ENCODE measurements at regions not wholly inside any gene's neighbourhood (a gene's known extent, or its start where the extent isn't known, plus 50 kb on each side); places are given as distances from the start of the nearest gene placed in this dataset.

DNA sequence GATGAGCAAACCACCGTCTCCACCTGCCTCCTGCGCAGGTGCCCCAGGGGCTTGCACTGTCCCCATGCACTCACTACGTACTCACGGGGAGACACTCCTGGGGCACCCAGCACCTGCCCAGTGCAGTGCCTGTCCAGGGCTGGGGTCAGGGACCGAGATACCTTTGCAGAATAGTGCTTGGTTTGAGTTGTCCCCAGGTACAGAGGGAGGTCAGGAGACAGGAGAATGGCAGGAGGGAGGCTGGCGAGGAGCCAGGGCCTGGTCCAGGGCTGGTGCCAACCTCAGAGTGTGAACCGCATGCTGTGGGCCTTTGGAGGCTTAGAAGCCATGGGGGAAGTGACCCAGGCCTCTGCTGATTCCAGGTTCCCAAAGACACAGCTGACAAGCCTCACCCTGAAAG lies 110.1 kb upstream of the GPR26 start:
- TF ChIP-seq, protein P1, sequence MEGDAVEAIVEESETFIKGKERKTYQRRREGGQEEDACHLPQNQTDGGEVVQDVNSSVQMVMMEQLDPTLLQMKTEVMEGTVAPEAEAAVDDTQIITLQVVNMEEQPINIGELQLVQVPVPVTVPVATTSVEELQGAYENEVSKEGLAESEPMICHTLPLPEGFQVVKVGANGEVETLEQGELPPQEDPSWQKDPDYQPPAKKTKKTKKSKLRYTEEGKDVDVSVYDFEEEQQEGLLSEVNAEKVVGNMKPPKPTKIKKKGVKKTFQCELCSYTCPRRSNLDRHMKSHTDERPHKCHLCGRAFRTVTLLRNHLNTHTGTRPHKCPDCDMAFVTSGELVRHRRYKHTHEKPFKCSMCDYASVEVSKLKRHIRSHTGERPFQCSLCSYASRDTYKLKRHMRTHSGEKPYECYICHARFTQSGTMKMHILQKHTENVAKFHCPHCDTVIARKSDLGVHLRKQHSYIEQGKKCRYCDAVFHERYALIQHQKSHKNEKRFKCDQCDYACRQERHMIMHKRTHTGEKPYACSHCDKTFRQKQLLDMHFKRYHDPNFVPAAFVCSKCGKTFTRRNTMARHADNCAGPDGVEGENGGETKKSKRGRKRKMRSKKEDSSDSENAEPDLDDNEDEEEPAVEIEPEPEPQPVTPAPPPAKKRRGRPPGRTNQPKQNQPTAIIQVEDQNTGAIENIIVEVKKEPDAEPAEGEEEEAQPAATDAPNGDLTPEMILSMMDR (IDR thresholded peaks at IDR 0.05), result no peak
- TF ChIP-seq POLR2A (IDR thresholded peaks at IDR 0.05; ENCODE audit: low read depth) (no peak), EP300 (IDR thresholded peaks at IDR 0.05) (no peak)
